Osteoblast (primary cell): ENCODE measurements at regions not wholly inside any gene's neighbourhood (a gene's known extent, or its start where the extent isn't known, plus 50 kb on each side); places are given as distances from the start of the nearest gene placed in this dataset.

Experiments
- DNase-seq: peaks from one replicate; pipeline ENCODE4 v3.0.0; 2011; ENCODE audit warnings: low spot score, mixed read lengths; ENCODE audit not compliant: insufficient read length; ENCODE audit errors: missing footprints
- H2AFZ ChIP-seq: 2 replicates; pipeline ENCODE4 v1.6.0; 2011; ENCODE audit warnings: mild to moderate bottlenecking, low read length
- H3K27ac ChIP-seq: 2 replicates; pipeline ENCODE4 v1.5.1; 2011; ENCODE audit warnings: mild to moderate bottlenecking, low read depth, low read length, moderate library complexity
- H3K27me3 ChIP-seq: 2 replicates; pipeline ENCODE4 v1.6.0; 2012; ENCODE audit warnings: mild to moderate bottlenecking, control low read depth, inconsistent platforms, low read length, moderate library complexity; ENCODE audit not compliant: insufficient read depth
- H3K36me3 ChIP-seq: 2 replicates; pipeline ENCODE4 v1.5.1; 2011; ENCODE audit warnings: mild to moderate bottlenecking, low read length, control low read depth, moderate library complexity; ENCODE audit not compliant: insufficient read depth
- H3K4me1 ChIP-seq: 2 replicates; pipeline ENCODE4 v1.5.1; 2011; ENCODE audit warnings: mild to moderate bottlenecking, low read length, control low read depth, moderate library complexity; ENCODE audit not compliant: insufficient read depth
- H3K4me2 ChIP-seq: 2 replicates; pipeline ENCODE4 v1.6.0; 2011; ENCODE audit warnings: mild to moderate bottlenecking, low read length; ENCODE audit not compliant: insufficient read depth
- H3K4me3 ChIP-seq: fragments of 200-600 bp; sonication (generic); 3 replicates; pipeline ENCODE4 v1.5.1; 2012; ENCODE audit warnings: mild to moderate bottlenecking, low read length, inconsistent platforms; ENCODE audit not compliant: insufficient read depth
- H3K79me2 ChIP-seq: 2 replicates; pipeline ENCODE4 v1.6.0; 2012; ENCODE audit warnings: mild to moderate bottlenecking, low read length, control low read depth, inconsistent platforms; ENCODE audit not compliant: insufficient read depth
- H3K9me3 ChIP-seq: 2 replicates; pipeline ENCODE4 v1.5.1; 2011; ENCODE audit warnings: low read depth, low read length, control low read depth
- H4K20me1 ChIP-seq: 2 replicates; pipeline ENCODE4 v1.6.0; 2012; ENCODE audit warnings: mild to moderate bottlenecking, low read length, control low read depth; ENCODE audit not compliant: insufficient read depth
- CTCF ChIP-seq: IDR thresholded peaks from 2 replicates; pipeline ENCODE4 v1.5.1; 2011; ENCODE audit warnings: mild to moderate bottlenecking, low read depth, low read length, moderate library complexity; ENCODE audit errors: extremely low read depth

- no peaks in the 10 kb centered on the region for H3K79me2 ChIP-seq
- peak overlapping the region; percentile 81 for H2AFZ ChIP-seq
- TF ChIP-seq CTCF, result no peak
- H3K9me3 ChIP-seq, result no peaks in the 10 kb centered on the region
- H3K4me3 ChIP-seq, result peak overlapping the region; percentile 28
- no peaks in the 10 kb centered on the region for H3K4me1 ChIP-seq
- H3K36me3 ChIP-seq, result no peaks in the 10 kb centered on the region
- no peaks in the 10 kb centered on the region for H3K27me3 ChIP-seq
- H3K27ac ChIP-seq, result no peak overlapping the region
- H4K20me1 ChIP-seq, result no peaks in the 10 kb centered on the region
- DNase-seq, result no peak
- peak overlapping the region; percentile 50 for H3K4me2 ChIP-seq
Measured at GRCh38 chr6:18053555-18054445, 66.4 kb upstream of the KIF13A start.

GRCh38 chr6:18053078-18053477 is 65.6 kb upstream of the KIF13A start:
- no peaks in the 10 kb centered on the region for H3K27me3 ChIP-seq
- H3K79me2 ChIP-seq, result no peaks in the 10 kb centered on the region
- H4K20me1 ChIP-seq, result no peaks in the 10 kb centered on the region
- peak overlapping the region; percentile 50 for H3K4me2 ChIP-seq
- H3K27ac ChIP-seq, result no peak overlapping the region
- no peak overlapping the region for H3K4me3 ChIP-seq
- no peaks in the 10 kb centered on the region for H3K36me3 ChIP-seq
- peak overlapping the region; percentile 81 for H2AFZ ChIP-seq
- H3K9me3 ChIP-seq, result no peaks in the 10 kb centered on the region
- no peak for TF ChIP-seq CTCF
- no peaks in the 10 kb centered on the region for H3K4me1 ChIP-seq
- no peak for DNase-seq

- TF ChIP-seq CTCF, result no peak
- no peak overlapping the region for H2AFZ ChIP-seq
- no peak for DNase-seq
- H3K27ac ChIP-seq, result no peak overlapping the region
- no peak overlapping the region for H3K4me2 ChIP-seq
- no peaks in the 10 kb centered on the region for H4K20me1 ChIP-seq
- H3K79me2 ChIP-seq, result no peaks in the 10 kb centered on the region
- H3K36me3 ChIP-seq, result no peaks in the 10 kb centered on the region
- no peaks in the 10 kb centered on the region for H3K27me3 ChIP-seq
- H3K4me1 ChIP-seq, result peaks cover 6% of the 10 kb centered on the region
- H3K4me3 ChIP-seq, result no peak overlapping the region
- no peaks in the 10 kb centered on the region for H3K9me3 ChIP-seq
Measured at GRCh38 chr6:18049646-18050045, 62.2 kb upstream of the KIF13A start.

GRCh38 chr6:18048953-18049630 is 61.7 kb upstream of the KIF13A start:
- Histone ChIP-seq H3K36me3 (no peaks in the 10 kb centered on the region), H3K9me3 (no peaks in the 10 kb centered on the region), H2AFZ (no peak overlapping the region), H4K20me1 (no peaks in the 10 kb centered on the region), H3K4me2 (no peak overlapping the region), H3K4me1 (peaks cover 6% of the 10 kb centered on the region), H3K4me3 (no peak overlapping the region), H3K27ac (no peak overlapping the region), H3K27me3 (no peaks in the 10 kb centered on the region), H3K79me2 (no peaks in the 10 kb centered on the region)
- no peak for TF ChIP-seq CTCF
- DNase-seq, result no peak
